ENCODE measurements at regions not wholly inside any gene's neighbourhood (a gene's known extent, or its start where the extent isn't known, plus 50 kb on each side); places are given as distances from the start of the nearest gene placed in this dataset.

GRCh38 chr5:61768692-61769281 lies 436.7 kb downstream of the ZSWIM6 start:
- Mint-ChIP-seq H3K4me3 (no peak overlapping the region), H3K27ac (no peak overlapping the region), H3K27me3 (peaks cover 8% of the 10 kb centered on the region), H3K4me1 (ENCODE audit: low read depth) (no peaks in the 10 kb centered on the region), H3K36me3 (ENCODE audit: low read depth) (no peaks in the 10 kb centered on the region), H3K9me3 (no peaks in the 10 kb centered on the region)
- ATAC-seq (peak; percentile 79), DNase-seq (peak; percentile 38)
- POLR2A ChIA-PET, result interaction anchor here (0.7 kb wide), 1 partner anchor 1713 kb away, joined by 3 read pairs; no protein-coding TSS in a partner anchor
- peak; percentile 58 for TF ChIP-seq CTCF (IDR thresholded peaks at IDR 0.05)
- CTCF ChIA-PET, result interaction anchor here (0.6 to 1.2 kb wide), 6 partner anchors 13 to 169 kb away, joined by 3 to 4 read pairs (median 3); no protein-coding TSS in a partner anchor
- intact Hi-C loops (cut with micrococcal nuclease), result no loop called here

- ATAC-seq, result no peak
- no peaks in the 10 kb centered on the region for H3K36me3 Mint-ChIP-seq (ENCODE audit: low read depth)
- no peak for DNase-seq
- no peak overlapping the region for H3K4me3 Mint-ChIP-seq
- no peaks in the 10 kb centered on the region for H3K4me1 Mint-ChIP-seq (ENCODE audit: low read depth)
- H3K27me3 Mint-ChIP-seq, result peaks cover 7% of the 10 kb centered on the region
- intact Hi-C loops (cut with micrococcal nuclease), result no loop called here
- ChIA-PET CTCF (no interaction called here), POLR2A (no interaction called here)
- no peaks in the 10 kb centered on the region for H3K9me3 Mint-ChIP-seq
- H3K27ac Mint-ChIP-seq, result no peak overlapping the region
- TF ChIP-seq CTCF (IDR thresholded peaks at IDR 0.05), result no peak
These were observed 439.0 kb downstream of the ZSWIM6 start for GRCh38 chr5:61771062-61771461.

DNA sequence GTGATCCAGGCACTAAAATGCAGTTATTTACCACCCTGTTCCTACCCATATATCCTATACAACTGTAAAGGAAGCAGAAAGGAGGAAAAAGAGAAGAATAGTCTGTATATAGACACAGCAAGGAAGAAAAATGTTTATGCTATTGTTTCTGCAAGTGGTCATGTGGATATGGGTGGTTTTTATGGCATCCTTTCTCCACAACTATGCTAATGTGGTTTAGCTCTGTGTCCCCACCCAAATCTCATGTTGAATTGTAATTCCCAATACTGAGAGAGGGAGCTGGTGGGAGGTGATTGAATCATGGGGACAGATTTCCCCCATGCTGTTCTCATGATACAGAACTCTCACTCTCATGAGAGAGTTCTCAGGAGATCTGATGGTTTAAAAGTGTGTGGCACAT lies 439.8 kb downstream of the ZSWIM6 start:
- Mint-ChIP-seq H3K27ac (no peak overlapping the region), H3K27me3 (peaks cover 7% of the 10 kb centered on the region), H3K36me3 (ENCODE audit: low read depth) (no peaks in the 10 kb centered on the region), H3K4me3 (no peak overlapping the region), H3K9me3 (no peaks in the 10 kb centered on the region), H3K4me1 (ENCODE audit: low read depth) (no peaks in the 10 kb centered on the region)
- POLR2A ChIA-PET, result no interaction called here
- ATAC-seq (no peak), DNase-seq (no peak)
- CTCF ChIA-PET, result no interaction called here
- intact Hi-C loops (cut with micrococcal nuclease), result no loop called here
- no peak for TF ChIP-seq CTCF (IDR thresholded peaks at IDR 0.05)

GRCh38 chr5:61775901-61776300 lies 443.8 kb downstream of the ZSWIM6 start:
- TF ChIP-seq CTCF (IDR thresholded peaks at IDR 0.05), result no peak
- CTCF ChIA-PET, result no interaction called here
- DNase-seq, result no peak
- POLR2A ChIA-PET, result no interaction called here
- Mint-ChIP-seq H3K4me3 (no peak overlapping the region), H3K36me3 (ENCODE audit: low read depth) (no peaks in the 10 kb centered on the region), H3K9me3 (no peaks in the 10 kb centered on the region), H3K27me3 (peaks cover 6% of the 10 kb centered on the region), H3K4me1 (ENCODE audit: low read depth) (no peaks in the 10 kb centered on the region), H3K27ac (no peak overlapping the region)
- ATAC-seq, result no peak
- intact Hi-C loops (cut with micrococcal nuclease), result no loop called here

DNA sequence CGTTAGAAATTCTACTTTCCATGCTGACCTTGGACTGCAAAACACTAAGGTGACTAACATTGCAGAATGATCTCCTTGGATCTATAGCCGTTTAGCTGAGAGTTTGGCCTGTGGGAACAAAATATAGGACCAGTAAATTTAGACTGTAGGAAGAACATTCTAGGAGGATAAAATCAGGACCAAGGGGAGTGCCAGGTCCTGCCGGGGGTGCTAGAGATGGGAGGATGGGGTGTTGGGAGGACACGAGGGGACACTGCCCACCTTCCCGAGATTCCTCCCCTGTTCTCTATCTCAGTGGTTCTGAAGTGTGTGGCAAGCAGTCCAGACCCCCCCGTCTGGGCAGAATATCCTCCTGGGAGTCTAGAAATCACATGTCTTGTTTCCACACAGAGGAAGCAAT lies 445.2 kb downstream of the ZSWIM6 start:
- CTCF ChIA-PET, result no interaction called here
- Mint-ChIP-seq H3K36me3 (ENCODE audit: low read depth) (no peaks in the 10 kb centered on the region), H3K27me3 (peaks cover 6% of the 10 kb centered on the region), H3K9me3 (no peaks in the 10 kb centered on the region), H3K27ac (no peak overlapping the region), H3K4me3 (no peak overlapping the region), H3K4me1 (ENCODE audit: low read depth) (no peaks in the 10 kb centered on the region)
- intact Hi-C loops (cut with micrococcal nuclease), result no loop called here
- no peak for ATAC-seq
- TF ChIP-seq CTCF (IDR thresholded peaks at IDR 0.05), result no peak
- DNase-seq, result no peak
- POLR2A ChIA-PET, result no interaction called here

Measured in activated CD8-positive, alpha-beta T cell treated with anti-CD3 and anti-CD28 coated beads for 36 hours (primary cell).